B cell (primary cell): ENCODE measurements at regions not wholly inside any gene's neighbourhood (a gene's known extent, or its start where the extent isn't known, plus 50 kb on each side); places are given as distances from the start of the nearest gene placed in this dataset.

Experiments
- ATAC-seq: fragments of 200-7000 bp; cut with Tn5 transposase; one replicate; pipeline ENCODE4 v1.10.0; 2021; ENCODE audit warnings: low read depth, mild to moderate bottlenecking, moderate number of reproducible peaks, moderate library complexity
- CTCF ChIA-PET: fragments of 350-600 bp; sonication (Branson Sonifier 250); formaldehyde crosslinking; loops from one replicate; lab custom pipeline; 2021; ENCODE audit warnings: antibody characterized with exemption, inconsistent platforms; lab: Charles Lee
- POLR2A ChIA-PET: fragments of 350-600 bp; sonication (Branson Sonifier 250); formaldehyde crosslinking; loops from one replicate; lab custom pipeline; 2021; ENCODE audit warnings: antibody characterized with exemption; lab: Charles Lee
- DNase-seq: peaks from one replicate; pipeline ENCODE4 v3.0.0; 2013
- H2AFZ ChIP-seq: 2 replicates; pipeline ENCODE4 v1.6.1; 2012; ENCODE audit warnings: mild to moderate bottlenecking, low read depth, low read length; ENCODE audit not compliant: insufficient read depth, poor library complexity, severe bottlenecking
- H3K27ac ChIP-seq, 2 donors: 1 replicate in 1 of 2; 2 replicates in 1 of 2; pipeline ENCODE4 v1.5.1; 2012 to 2013; ENCODE audit warnings: low read length in 2 of 2, mild to moderate bottlenecking in 2 of 2, moderate library complexity in 1 of 2
- H3K27me3 ChIP-seq, 4 experiments: fragments of 200-600 bp in 1 of 4; sonication (generic) in 1 of 4; replicated peaks in 1 of 4; 1 replicate in 2 of 4; 2 replicates in 2 of 4; pipeline versions ENCODE4 v1.6.1 to v1.7.0; 2013 to 2016; ENCODE audit warnings: low read length in 3 of 4, mild to moderate bottlenecking in 2 of 4, mixed read lengths in 1 of 4, moderate library complexity in 1 of 4; ENCODE audit not compliant: insufficient read depth in 4 of 4, control insufficient read depth in 3 of 4; ENCODE audit errors: control extremely low read depth in 1 of 4
- H3K36me3 ChIP-seq, 2 experiments: replicated peaks in 1 of 2; 1 replicate in 1 of 2; 2 replicates in 1 of 2; pipeline versions ENCODE4 v1.6.1 to v1.7.1; 2013; ENCODE audit warnings: low read length in 1 of 2; ENCODE audit not compliant: insufficient read depth in 2 of 2, control insufficient read depth in 1 of 2; ENCODE audit errors: control extremely low read depth in 1 of 2, extremely low read depth in 1 of 2
- H3K4me1 ChIP-seq, 2 donors: fragments of 200-600 bp in 1 of 2; sonication (generic) in 1 of 2; 1 replicate in 1 of 2; 2 replicates in 1 of 2; pipeline versions ENCODE4 v1.5.1 to v1.6.1; 2013 to 2017; ENCODE audit warnings: low read length in 2 of 2; ENCODE audit not compliant: control insufficient read depth in 2 of 2, insufficient read depth in 2 of 2
- H3K4me2 ChIP-seq: replicated peaks from 2 replicates; pipeline ENCODE3; 2012; ENCODE audit warnings: mild to moderate bottlenecking, low read depth, low read length; ENCODE audit not compliant: poor library complexity, severe bottlenecking
- H3K4me3 ChIP-seq, 5 experiments: fragments of 200-600 bp in 1 of 5; sonication (generic) in 1 of 5; 1 replicate in 3 of 5; 2 replicates in 2 of 5; pipeline versions ENCODE4 v1.5.1 to v1.7.0; 2011 to 2016; ENCODE audit warnings: low read length in 4 of 5, mild to moderate bottlenecking in 4 of 5, low read depth in 2 of 5, control low read depth in 1 of 5, moderate library complexity in 1 of 5; ENCODE audit not compliant: insufficient read depth in 1 of 5; ENCODE audit errors: control extremely low read depth in 1 of 5, extremely low read depth in 1 of 5
- H3K79me2 ChIP-seq: fragments of 200-600 bp; sonication (generic); one replicate; pipeline ENCODE4 v1.6.0; 2016; ENCODE audit warnings: low read length; ENCODE audit not compliant: control insufficient read depth, insufficient read depth
- H3K9ac ChIP-seq: fragments of 200-600 bp; sonication (generic); 2 replicates; pipeline ENCODE4 v1.6.1; 2017; ENCODE audit warnings: mild to moderate bottlenecking, low read length, moderate library complexity
- H3K9me3 ChIP-seq, 3 donors: one replicate each; pipeline versions ENCODE4 v1.6.1 to v1.7.1; 2013; ENCODE audit warnings: low read length in 2 of 3; ENCODE audit not compliant: control insufficient read depth in 2 of 3, insufficient read depth in 1 of 3; ENCODE audit errors: control extremely low read depth in 1 of 3
- H4K20me1 ChIP-seq: 2 replicates; pipeline ENCODE4 v1.6.0; 2012; ENCODE audit warnings: mild to moderate bottlenecking, low read length; ENCODE audit not compliant: insufficient read depth, control insufficient read depth, poor library complexity, severe bottlenecking
- H3K27ac Mint-ChIP-seq: one replicate; pipeline ENCODE4 v1.8.0; 2021; ENCODE audit warnings: mixed read lengths
- H3K27me3 Mint-ChIP-seq: one replicate; pipeline ENCODE4 v1.8.0; 2021; ENCODE audit warnings: mixed read lengths
- H3K4me1 Mint-ChIP-seq: one replicate; pipeline ENCODE4 v1.8.0; 2021; ENCODE audit warnings: mixed read lengths
- H3K4me3 Mint-ChIP-seq: one replicate; pipeline ENCODE4 v1.8.0; 2021; ENCODE audit warnings: mixed read lengths
- H3K9me3 Mint-ChIP-seq: one replicate; pipeline ENCODE4 v1.8.0; 2022; ENCODE audit warnings: mixed read lengths; ENCODE audit not compliant: insufficient read depth
- EZH2 ChIP-seq: IDR thresholded peaks from 2 replicates; pipeline ENCODE4 v1.6.1; 2012; ENCODE audit warnings: borderline replicate concordance, low read depth, mild to moderate bottlenecking, moderate library complexity, low read length; ENCODE audit not compliant: insufficient read depth, poor library complexity, severe bottlenecking
- WGBS: methylation state at CpG from one replicate; pipeline ENCODE4 v1.1.5; 2013; ENCODE audit warnings: missing lambda C conversion rate; ENCODE audit not compliant: insufficient coverage; 5-methylcytosine and 5-hydroxymethylcytosine counted together
- intact Hi-C: fragments of 100-400 bp; cut with micrococcal nuclease; formaldehyde crosslinking; loops from one replicate; pipeline ENCODE4 v1.10.0; 2022
- TF ChIP-seq, protein P1 (sequence below): fragments of 200-600 bp; IDR thresholded peaks from one replicate; pipeline ENCODE4 v1.8.0; 2022; ENCODE audit warnings: antibody characterized with exemption, mild to moderate bottlenecking

GRCh38 chr1:203954293-203954692 lies 92.9 kb downstream of the SNRPE start:
- Histone ChIP-seq H4K20me1 (no peaks in the 10 kb centered on the region), H3K79me2 (no peaks in the 10 kb centered on the region), H3K27me3 (peaks cover 0 to 4% (median 0%) of the 10 kb centered on the region in 4 experiments), H3K4me1 (no peaks in the 10 kb centered on the region), H3K9ac (no peak overlapping the region), H3K36me3 (no peaks in the 10 kb centered on the region), H3K4me2 (no peak overlapping the region), H2AFZ (no peak overlapping the region), H3K27ac (no peak overlapping the region), H3K9me3 (peaks cover 0 to 16% (median 7%) of the 10 kb centered on the region in 3 donors), H3K4me3 (no peak overlapping the region)
- Mint-ChIP-seq H3K27ac (no peak overlapping the region), H3K4me3 (no peak overlapping the region), H3K4me1 (no peaks in the 10 kb centered on the region), H3K27me3 (peaks cover 32% of the 10 kb centered on the region), H3K9me3 (peaks cover 10% of the 10 kb centered on the region)
- DNase-seq (no peak), ATAC-seq (no peak)
- intact Hi-C loops, result no loop called here
- CTCF ChIA-PET, result no interaction called here
- POLR2A ChIA-PET, result no interaction called here
- TF ChIP-seq EZH2, result no peak
- TF ChIP-seq, protein P1, sequence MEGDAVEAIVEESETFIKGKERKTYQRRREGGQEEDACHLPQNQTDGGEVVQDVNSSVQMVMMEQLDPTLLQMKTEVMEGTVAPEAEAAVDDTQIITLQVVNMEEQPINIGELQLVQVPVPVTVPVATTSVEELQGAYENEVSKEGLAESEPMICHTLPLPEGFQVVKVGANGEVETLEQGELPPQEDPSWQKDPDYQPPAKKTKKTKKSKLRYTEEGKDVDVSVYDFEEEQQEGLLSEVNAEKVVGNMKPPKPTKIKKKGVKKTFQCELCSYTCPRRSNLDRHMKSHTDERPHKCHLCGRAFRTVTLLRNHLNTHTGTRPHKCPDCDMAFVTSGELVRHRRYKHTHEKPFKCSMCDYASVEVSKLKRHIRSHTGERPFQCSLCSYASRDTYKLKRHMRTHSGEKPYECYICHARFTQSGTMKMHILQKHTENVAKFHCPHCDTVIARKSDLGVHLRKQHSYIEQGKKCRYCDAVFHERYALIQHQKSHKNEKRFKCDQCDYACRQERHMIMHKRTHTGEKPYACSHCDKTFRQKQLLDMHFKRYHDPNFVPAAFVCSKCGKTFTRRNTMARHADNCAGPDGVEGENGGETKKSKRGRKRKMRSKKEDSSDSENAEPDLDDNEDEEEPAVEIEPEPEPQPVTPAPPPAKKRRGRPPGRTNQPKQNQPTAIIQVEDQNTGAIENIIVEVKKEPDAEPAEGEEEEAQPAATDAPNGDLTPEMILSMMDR, result no peak
- WGBS, result 100% methylated on average over 5 of the region's 5 CpGs

DNA sequence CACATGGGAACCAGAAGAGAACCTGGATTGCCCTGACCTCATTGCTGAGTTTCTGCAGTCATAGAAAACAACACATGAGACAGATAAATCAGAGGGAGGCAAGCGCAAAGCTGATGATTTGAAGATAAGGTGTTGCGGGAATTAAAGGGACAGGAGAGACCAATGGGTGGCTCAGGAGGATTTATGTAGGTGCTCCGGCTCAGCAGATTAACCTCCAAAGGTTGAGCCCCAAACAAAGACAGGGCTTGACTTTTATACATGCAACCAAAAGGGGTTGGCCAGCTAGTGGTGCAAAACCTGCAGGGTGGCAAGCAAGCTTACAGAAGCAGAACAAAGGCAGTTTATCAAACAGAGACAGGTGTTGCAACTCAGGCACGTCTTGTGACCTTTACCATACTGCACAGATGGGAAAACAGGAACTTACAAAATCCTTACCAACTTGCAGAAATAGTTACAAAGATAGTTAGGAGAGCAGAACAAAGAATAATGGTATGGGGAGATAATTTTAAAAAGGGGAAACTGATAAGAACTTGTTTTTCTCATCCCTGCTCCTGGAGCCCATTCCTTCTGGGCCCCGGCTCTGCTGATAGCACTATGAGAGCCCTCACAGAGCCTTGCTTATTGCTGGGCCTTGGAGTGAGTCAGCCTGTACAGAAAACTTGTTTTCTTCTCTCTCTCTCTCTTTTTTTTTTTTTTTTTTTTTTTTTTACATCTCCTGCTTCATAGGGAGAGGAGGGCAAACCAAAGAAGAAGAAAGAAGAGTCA lies 93.6 kb downstream of the SNRPE start:
- Histone ChIP-seq H3K4me1 (no peaks in the 10 kb centered on the region), H3K27me3 (peaks cover 0 to 4% (median 0%) of the 10 kb centered on the region in 4 experiments), H3K27ac (no peak overlapping the region), H3K36me3 (no peaks in the 10 kb centered on the region), H3K9ac (no peak overlapping the region), H3K9me3 (peaks cover 0 to 16% (median 7%) of the 10 kb centered on the region in 3 donors), H4K20me1 (no peaks in the 10 kb centered on the region), H3K4me2 (no peak overlapping the region), H3K79me2 (no peaks in the 10 kb centered on the region), H2AFZ (no peak overlapping the region), H3K4me3 (no peak overlapping the region)
- TF ChIP-seq, protein P1, result no peak
- 62% methylated on average over 3 of the region's 5 CpGs for WGBS
- POLR2A ChIA-PET, result no interaction called here
- DNase-seq, result no peak
- ATAC-seq, result no peak
- Mint-ChIP-seq H3K4me3 (no peak overlapping the region), H3K27me3 (peaks cover 32% of the 10 kb centered on the region), H3K27ac (no peak overlapping the region), H3K9me3 (peaks cover 10% of the 10 kb centered on the region), H3K4me1 (no peaks in the 10 kb centered on the region)
- intact Hi-C loops, result no loop called here
- CTCF ChIA-PET, result no interaction called here
